Activated CD4-positive, alpha-beta T cell treated with anti-CD3 and anti-CD28 coated beads, Interleukin-2, amount 10 ng/mL, durations not matched to agents 24 days and 14 days (primary cell): ENCODE measurements at regions not wholly inside any gene's neighbourhood (a gene's known extent, or its start where the extent isn't known, plus 50 kb on each side); places are given as distances from the start of the nearest gene placed in this dataset.

Experiments
- DNase-seq: peaks from one replicate; pipeline ENCODE4 v3.0.0; 2022
- H3K27ac Mint-ChIP-seq: one replicate; pipeline ENCODE4 v1.8.0; 2022; ENCODE audit warnings: mild to moderate bottlenecking, mixed read lengths
- H3K27me3 Mint-ChIP-seq: one replicate; pipeline ENCODE4 v1.8.0; 2022; ENCODE audit warnings: mixed read lengths
- H3K36me3 Mint-ChIP-seq: one replicate; pipeline ENCODE4 v1.8.0; 2022; ENCODE audit warnings: low read depth, mild to moderate bottlenecking, mixed read lengths
- H3K4me1 Mint-ChIP-seq: one replicate; pipeline ENCODE4 v1.8.0; 2021; ENCODE audit warnings: mixed read lengths
- H3K4me3 Mint-ChIP-seq: one replicate; pipeline ENCODE4 v1.8.0; 2022; ENCODE audit warnings: mild to moderate bottlenecking, moderate library complexity, mixed read lengths
- H3K9me3 Mint-ChIP-seq: one replicate; pipeline ENCODE4 v1.8.0; 2021; ENCODE audit warnings: mixed read lengths
- intact Hi-C: fragments of 100-400 bp; cut with micrococcal nuclease; formaldehyde crosslinking; loops from one replicate; pipeline ENCODE4 v1.15.1; 2023

DNA sequence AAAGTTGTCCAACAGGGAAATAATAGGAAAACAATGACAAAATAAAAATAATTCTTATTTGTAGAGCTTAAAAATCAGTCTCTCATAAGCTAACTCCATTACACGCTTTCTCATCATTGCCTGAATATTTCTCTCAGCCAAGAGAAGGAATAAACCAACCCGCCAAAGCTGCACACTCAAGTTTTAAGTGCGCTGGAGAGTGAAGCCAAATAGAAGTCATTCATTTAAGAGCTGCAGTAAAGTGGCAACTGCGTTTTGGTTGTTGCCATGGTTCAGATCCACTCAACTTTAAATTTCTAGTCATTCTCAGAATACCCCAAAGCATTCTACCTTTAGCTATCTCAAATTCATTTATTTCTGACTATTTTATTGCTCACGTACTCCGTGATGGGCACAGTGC is 230.7 kb downstream of the CBLN4 start:
- peaks cover 11% of the 10 kb centered on the region for H3K9me3 Mint-ChIP-seq
- no peak for DNase-seq
- no peaks in the 10 kb centered on the region for H3K36me3 Mint-ChIP-seq
- H3K27me3 Mint-ChIP-seq = no peaks in the 10 kb centered on the region
- H3K27ac Mint-ChIP-seq = no peak overlapping the region
- intact Hi-C loops = no loop called here
- H3K4me3 Mint-ChIP-seq = no peak overlapping the region
- H3K4me1 Mint-ChIP-seq = no peaks in the 10 kb centered on the region

DNA sequence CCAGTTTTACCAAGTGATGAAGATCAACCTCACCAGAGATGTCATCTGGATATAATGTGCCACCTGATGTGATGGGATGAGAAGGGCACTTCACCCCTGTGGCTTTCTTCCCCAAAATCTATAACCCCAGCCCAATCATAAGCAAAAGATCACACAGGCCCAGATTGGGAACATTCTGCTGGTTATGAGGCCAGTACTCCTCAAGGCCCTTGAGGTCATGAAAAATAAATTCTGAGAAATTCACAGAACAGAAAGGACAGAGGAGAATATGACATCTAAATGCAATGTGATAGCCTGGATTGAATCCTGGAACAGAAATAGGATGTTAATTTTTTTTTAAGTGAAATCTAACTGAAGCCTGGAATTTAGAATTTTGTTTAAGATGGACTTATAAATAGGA is 243.5 kb downstream of the CBLN4 start:
- Mint-ChIP-seq H3K36me3 (no peaks in the 10 kb centered on the region), H3K4me3 (no peak overlapping the region), H3K4me1 (no peaks in the 10 kb centered on the region), H3K27ac (no peak overlapping the region), H3K27me3 (no peaks in the 10 kb centered on the region), H3K9me3 (peaks cover 13% of the 10 kb centered on the region)
- intact Hi-C loops = no loop called here
- DNase-seq = no peak

DNA sequence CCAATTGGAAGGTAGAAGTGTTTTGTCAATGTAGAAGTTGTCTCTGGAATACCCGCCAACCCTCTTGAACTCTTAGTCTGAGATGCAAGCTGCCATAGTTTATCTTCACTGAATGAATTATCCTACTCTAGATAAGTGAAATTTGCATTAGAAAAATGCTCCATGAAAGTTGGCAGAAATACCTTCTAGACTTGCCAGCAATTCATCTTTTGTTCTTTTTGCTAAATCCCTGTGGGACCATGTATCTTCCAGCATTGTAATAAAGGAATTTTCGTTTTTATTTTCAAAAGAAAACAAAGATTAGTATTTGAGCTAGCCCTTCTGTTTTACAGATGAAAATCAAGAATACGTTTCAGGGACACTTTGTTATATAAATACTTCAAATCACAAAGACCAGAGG is 244.2 kb downstream of the CBLN4 start:
- Mint-ChIP-seq H3K4me3 (no peak overlapping the region), H3K27me3 (no peaks in the 10 kb centered on the region), H3K9me3 (peaks cover 9% of the 10 kb centered on the region), H3K27ac (no peak overlapping the region), H3K4me1 (no peaks in the 10 kb centered on the region), H3K36me3 (no peaks in the 10 kb centered on the region)
- intact Hi-C loops = no loop called here
- DNase-seq = no peak

GRCh38 chr20:55760586-55760985 is 244.7 kb downstream of the CBLN4 start:
- intact Hi-C loops = no loop called here
- Mint-ChIP-seq H3K4me1 (no peaks in the 10 kb centered on the region), H3K36me3 (no peaks in the 10 kb centered on the region), H3K4me3 (no peak overlapping the region), H3K27me3 (no peaks in the 10 kb centered on the region), H3K27ac (no peak overlapping the region), H3K9me3 (peaks cover 7% of the 10 kb centered on the region)
- no peak for DNase-seq

DNA sequence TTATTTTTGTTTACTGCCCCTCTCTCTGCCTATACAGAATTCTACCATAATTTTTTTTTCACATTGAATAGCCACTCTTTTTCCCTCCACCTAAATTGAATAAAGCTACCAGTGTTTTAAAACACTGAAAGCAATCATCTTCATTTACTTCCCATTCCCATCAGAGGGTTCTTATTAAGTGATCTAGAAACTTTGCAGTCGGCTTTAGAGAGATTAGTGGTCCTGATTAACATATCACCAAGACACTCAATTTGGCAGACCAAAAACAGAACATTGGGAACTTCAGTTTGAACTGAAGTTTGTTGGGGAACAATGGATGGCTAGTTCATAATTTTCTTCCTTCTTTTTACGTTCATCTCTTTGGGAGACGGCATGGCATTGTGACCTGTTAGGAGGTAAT is 249.5 kb downstream of the CBLN4 start:
- intact Hi-C loops = no loop called here
- H3K4me3 Mint-ChIP-seq = no peak overlapping the region
- H3K27me3 Mint-ChIP-seq = no peaks in the 10 kb centered on the region
- no peak for DNase-seq
- H3K9me3 Mint-ChIP-seq = peaks cover 3% of the 10 kb centered on the region
- H3K4me1 Mint-ChIP-seq = no peaks in the 10 kb centered on the region
- no peaks in the 10 kb centered on the region for H3K36me3 Mint-ChIP-seq
- no peak overlapping the region for H3K27ac Mint-ChIP-seq

GRCh38 chr20:55755411-55755810 is 249.9 kb downstream of the CBLN4 start:
- no peaks in the 10 kb centered on the region for H3K4me1 Mint-ChIP-seq
- intact Hi-C loops = no loop called here
- H3K36me3 Mint-ChIP-seq = no peaks in the 10 kb centered on the region
- peaks cover 3% of the 10 kb centered on the region for H3K9me3 Mint-ChIP-seq
- H3K27me3 Mint-ChIP-seq = no peaks in the 10 kb centered on the region
- no peak for DNase-seq
- H3K4me3 Mint-ChIP-seq = no peak overlapping the region
- H3K27ac Mint-ChIP-seq = no peak overlapping the region

GRCh38 chr20:55746723-55747122 is 258.6 kb downstream of the CBLN4 start:
- H3K9me3 Mint-ChIP-seq = peaks cover 10% of the 10 kb centered on the region
- no peaks in the 10 kb centered on the region for H3K4me1 Mint-ChIP-seq
- H3K4me3 Mint-ChIP-seq = no peak overlapping the region
- H3K27me3 Mint-ChIP-seq = no peaks in the 10 kb centered on the region
- intact Hi-C loops = no loop called here
- no peaks in the 10 kb centered on the region for H3K36me3 Mint-ChIP-seq
- H3K27ac Mint-ChIP-seq = no peak overlapping the region
- DNase-seq = no peak

DNA sequence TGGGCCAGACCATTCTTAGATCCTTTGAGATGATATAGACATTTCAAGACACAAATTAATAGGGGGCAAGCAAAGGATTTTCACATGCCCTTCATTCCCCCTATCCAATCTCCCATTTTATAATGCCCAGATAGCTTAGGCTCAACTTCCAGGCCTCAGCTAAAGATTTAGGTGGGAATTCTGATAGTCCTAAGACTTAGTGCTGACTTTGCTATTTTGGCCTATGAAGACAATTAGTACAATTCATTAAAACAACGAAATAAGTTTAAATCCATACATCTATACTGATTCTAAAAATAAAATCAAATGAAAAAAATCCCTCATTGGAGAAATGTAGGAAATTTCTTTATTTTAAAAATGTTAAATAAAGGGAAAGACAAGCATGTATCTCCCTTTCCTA is 259.5 kb downstream of the CBLN4 start:
- intact Hi-C loops = no loop called here
- Mint-ChIP-seq H3K27ac (no peak overlapping the region), H3K4me3 (no peak overlapping the region), H3K36me3 (no peaks in the 10 kb centered on the region), H3K9me3 (peaks cover 10% of the 10 kb centered on the region), H3K4me1 (no peaks in the 10 kb centered on the region), H3K27me3 (no peaks in the 10 kb centered on the region)
- no peak for DNase-seq

DNA sequence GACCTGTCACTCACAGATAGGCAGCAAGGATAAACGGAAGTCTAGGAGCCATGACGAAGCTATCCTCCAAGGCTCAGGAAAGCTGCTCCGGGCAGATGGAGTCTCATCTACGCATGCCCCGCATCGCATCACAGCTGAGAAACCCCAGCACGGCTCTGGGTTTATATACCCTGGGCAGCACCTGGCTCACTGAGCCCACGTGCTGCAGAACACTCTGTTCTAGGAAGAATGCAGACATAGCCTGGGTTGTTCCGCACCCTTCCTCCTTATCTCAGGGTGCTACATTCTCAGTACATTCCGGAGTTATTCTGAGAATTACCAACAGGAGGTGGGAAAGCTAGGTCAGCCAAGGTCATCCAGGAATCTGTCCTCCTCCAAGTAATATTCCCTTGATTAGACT is 260.4 kb downstream of the CBLN4 start:
- no peaks in the 10 kb centered on the region for H3K4me1 Mint-ChIP-seq
- H3K36me3 Mint-ChIP-seq = no peaks in the 10 kb centered on the region
- peaks cover 10% of the 10 kb centered on the region for H3K9me3 Mint-ChIP-seq
- no peak overlapping the region for H3K4me3 Mint-ChIP-seq
- no peaks in the 10 kb centered on the region for H3K27me3 Mint-ChIP-seq
- intact Hi-C loops = no loop called here
- DNase-seq = no peak
- H3K27ac Mint-ChIP-seq = no peak overlapping the region

GRCh38 chr20:55741801-55742200 is 263.5 kb downstream of the CBLN4 start:
- Mint-ChIP-seq H3K9me3 (peaks cover 5% of the 10 kb centered on the region), H3K4me1 (no peaks in the 10 kb centered on the region), H3K27me3 (no peaks in the 10 kb centered on the region), H3K27ac (no peak overlapping the region), H3K36me3 (no peaks in the 10 kb centered on the region), H3K4me3 (no peak overlapping the region)
- no peak for DNase-seq
- intact Hi-C loops = no loop called here

DNA sequence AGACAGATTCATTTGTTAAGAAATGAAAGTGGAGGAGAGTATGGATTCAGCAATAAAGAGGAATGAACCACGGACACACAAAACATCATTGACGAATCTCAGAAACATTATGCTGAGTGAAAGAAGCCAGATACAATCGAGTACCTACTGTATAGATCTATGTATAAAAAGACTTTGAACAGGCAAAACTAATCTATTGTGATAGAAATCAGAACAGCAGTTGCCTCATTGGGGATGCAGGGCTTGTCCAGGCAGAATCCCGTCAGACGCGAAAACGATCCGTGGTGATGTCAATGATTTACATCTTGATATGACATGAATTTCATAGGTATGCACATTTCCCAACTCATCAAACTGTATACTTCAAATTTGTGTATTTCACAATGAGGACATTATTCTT is 265.2 kb downstream of the CBLN4 start:
- Mint-ChIP-seq H3K4me1 (no peaks in the 10 kb centered on the region), H3K27me3 (no peaks in the 10 kb centered on the region), H3K36me3 (no peaks in the 10 kb centered on the region), H3K4me3 (no peak overlapping the region), H3K9me3 (peaks cover 9% of the 10 kb centered on the region), H3K27ac (no peak overlapping the region)
- intact Hi-C loops = no loop called here
- no peak for DNase-seq

DNA sequence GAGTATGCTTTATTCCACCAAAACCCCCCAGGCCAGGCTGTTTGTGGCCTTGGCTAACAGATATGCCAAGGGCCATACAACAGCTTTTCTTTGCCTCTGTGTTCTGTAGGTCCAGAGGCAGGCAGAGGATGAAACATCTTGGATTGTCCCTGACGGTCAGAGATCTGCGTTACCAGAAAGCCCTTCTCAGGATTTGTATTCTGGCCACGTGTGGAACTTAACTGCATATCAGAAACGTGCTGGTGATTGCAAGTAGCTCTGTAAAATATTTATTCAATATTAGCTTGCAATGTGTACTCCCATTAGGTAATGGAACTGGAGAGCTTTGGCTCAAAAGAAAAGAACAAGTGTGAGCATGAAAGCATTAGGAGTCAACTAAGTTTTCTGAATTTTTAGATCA is 275.0 kb downstream of the CBLN4 start:
- intact Hi-C loops = no loop called here
- Mint-ChIP-seq H3K9me3 (peaks cover 3% of the 10 kb centered on the region), H3K27ac (no peak overlapping the region)

DNA sequence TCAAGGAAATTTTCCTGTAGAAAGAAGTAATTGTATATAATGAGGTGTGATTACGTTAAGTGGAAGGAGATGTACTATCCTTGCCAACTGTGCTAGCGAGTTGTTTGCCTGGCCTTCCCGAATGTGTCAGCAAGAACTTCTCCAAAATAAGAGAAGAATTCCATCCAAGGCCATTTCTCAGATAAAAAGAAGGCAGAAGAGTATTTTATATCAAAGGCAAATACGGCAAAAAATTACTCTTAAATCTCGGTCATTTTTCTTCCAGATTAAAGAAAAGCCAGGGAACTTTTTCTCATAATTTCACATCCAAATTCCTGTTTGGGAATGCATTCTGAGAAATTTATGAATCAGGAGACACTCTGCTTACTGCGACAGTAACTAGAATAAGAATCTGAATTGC is 290.6 kb downstream of the CBLN4 start:
- H3K4me3 Mint-ChIP-seq = no peak overlapping the region
- H3K4me1 Mint-ChIP-seq = no peaks in the 10 kb centered on the region
- H3K27me3 Mint-ChIP-seq = no peaks in the 10 kb centered on the region
- no peak for DNase-seq
- no peaks in the 10 kb centered on the region for H3K36me3 Mint-ChIP-seq
- intact Hi-C loops = no loop called here
- H3K27ac Mint-ChIP-seq = no peak overlapping the region
- H3K9me3 Mint-ChIP-seq = peaks cover 16% of the 10 kb centered on the region

More for the DNA sequence above, 275.0 kb downstream of the CBLN4 start:
- no peaks in the 10 kb centered on the region for H3K4me1 Mint-ChIP-seq
- H3K27me3 Mint-ChIP-seq = no peaks in the 10 kb centered on the region
- DNase-seq = no peak
- no peak overlapping the region for H3K4me3 Mint-ChIP-seq
- H3K36me3 Mint-ChIP-seq = no peaks in the 10 kb centered on the region

DNA sequence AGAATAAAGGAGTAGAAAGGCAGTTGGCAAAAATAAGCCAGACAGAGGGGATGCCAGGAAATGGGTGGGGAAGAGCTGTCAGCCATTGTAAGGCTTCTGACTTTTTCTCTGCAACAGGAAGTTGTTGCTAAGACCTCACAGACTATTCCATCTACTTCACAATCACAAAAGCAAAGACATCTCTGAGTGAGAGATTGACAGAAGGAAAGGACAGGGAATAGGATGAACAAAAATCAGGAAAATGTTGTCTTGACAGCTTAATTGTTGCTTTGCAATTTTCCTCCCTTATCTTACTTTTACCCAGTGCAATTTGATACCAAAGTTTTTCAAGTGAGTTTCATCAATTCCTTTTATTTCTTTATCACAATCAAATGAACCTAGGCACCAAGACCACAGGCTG is 291.2 kb downstream of the CBLN4 start:
- Mint-ChIP-seq H3K27ac (no peak overlapping the region), H3K36me3 (no peaks in the 10 kb centered on the region), H3K9me3 (peaks cover 17% of the 10 kb centered on the region), H3K4me3 (no peak overlapping the region), H3K4me1 (no peaks in the 10 kb centered on the region), H3K27me3 (no peaks in the 10 kb centered on the region)
- DNase-seq = no peak
- intact Hi-C loops = no loop called here

GRCh38 chr20:55704458-55704857 is 300.9 kb downstream of the CBLN4 start:
- H3K27ac Mint-ChIP-seq = no peak overlapping the region
- H3K9me3 Mint-ChIP-seq = peaks cover 9% of the 10 kb centered on the region

More at GRCh38 chr20:55704458-55704857, 300.9 kb downstream of the CBLN4 start:
- no peak for DNase-seq
- intact Hi-C loops = no loop called here
- no peaks in the 10 kb centered on the region for H3K36me3 Mint-ChIP-seq
- no peaks in the 10 kb centered on the region for H3K27me3 Mint-ChIP-seq
- H3K4me1 Mint-ChIP-seq = no peaks in the 10 kb centered on the region
- no peak overlapping the region for H3K4me3 Mint-ChIP-seq
